ENCODE measurements at regions not wholly inside any gene's neighbourhood (a gene's known extent, or its start where the extent isn't known, plus 50 kb on each side); places are given as distances from the start of the nearest gene placed in this dataset.

DNA sequence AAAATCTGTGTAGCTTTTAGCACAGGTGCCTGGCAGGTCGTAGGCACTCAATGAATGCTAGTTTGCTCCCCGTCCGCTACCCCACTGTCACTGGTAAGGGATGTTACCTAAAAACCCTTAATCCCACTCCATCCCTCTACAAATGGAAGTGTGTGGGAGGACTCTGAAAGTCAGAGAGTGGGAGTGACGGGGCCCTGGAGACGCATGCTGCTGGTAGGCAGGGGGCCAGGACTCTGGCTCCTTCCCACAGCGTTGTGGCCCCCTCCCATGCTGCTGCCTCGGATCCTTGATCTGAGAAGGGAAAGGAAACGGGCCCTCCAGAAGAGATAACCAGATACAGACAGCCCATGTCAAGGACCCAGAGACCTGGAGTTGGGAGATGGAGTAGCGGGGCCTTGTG is 249.3 kb downstream of the HAUS1 start:
- H3K27ac ChIP-seq (ENCODE audit: extremely low read depth, low read depth, low read length), result no peak overlapping the region
- H3K9me3 ChIP-seq (replicated peaks; ENCODE audit: control insufficient read depth, insufficient read depth, low read depth, low read length), result no peaks in the 10 kb centered on the region
- intact Hi-C loops (cut with micrococcal nuclease) (no loop called here), in situ Hi-C loops (cut with MboI) (no loop called here)
- no peak for DNase-seq (ENCODE audit: extremely low read depth in 1 of 4, low spot score in 3 of 4)
- H3K4me1 ChIP-seq (replicated peaks in 1 of 2; ENCODE audit: control insufficient read depth in 2 of 2, insufficient read depth in 2 of 2, low read length in 2 of 2), result no peaks in the 10 kb centered on the region
- TF ChIP-seq, protein P1, sequence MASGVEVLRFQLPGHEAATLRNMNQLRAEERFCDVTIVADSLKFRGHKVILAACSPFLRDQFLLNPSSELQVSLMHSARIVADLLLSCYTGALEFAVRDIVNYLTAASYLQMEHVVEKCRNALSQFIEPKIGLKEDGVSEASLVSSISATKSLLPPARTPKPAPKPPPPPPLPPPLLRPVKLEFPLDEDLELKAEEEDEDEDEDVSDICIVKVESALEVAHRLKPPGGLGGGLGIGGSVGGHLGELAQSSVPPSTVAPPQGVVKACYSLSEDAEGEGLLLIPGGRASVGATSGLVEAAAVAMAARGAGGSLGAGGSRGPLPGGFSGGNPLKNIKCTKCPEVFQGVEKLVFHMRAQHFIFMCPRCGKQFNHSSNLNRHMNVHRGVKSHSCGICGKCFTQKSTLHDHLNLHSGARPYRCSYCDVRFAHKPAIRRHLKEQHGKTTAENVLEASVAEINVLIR (CRISPR knock-in tag; IDR thresholded peaks at IDR 0.05), result no peak
- no peak for TF ChIP-seq CBX5 (IDR thresholded peaks at IDR 0.05; ENCODE audit: borderline replicate concordance, low read depth)
- no peak for TF ChIP-seq POLR3G (IDR thresholded peaks at IDR 0.05; ENCODE audit: extremely low read depth, insufficient read length, insufficient replicate concordance)
- no peak for TF ChIP-seq HDAC6 (IDR thresholded peaks at IDR 0.05; ENCODE audit: low read depth, low read length)
- TF ChIP-seq CHD1 (IDR thresholded peaks at IDR 0.05; ENCODE audit: low read length), result no peak
- no peak for TF ChIP-seq HDGF (IDR thresholded peaks at IDR 0.05)
- no peak for TF ChIP-seq CREM (IDR thresholded peaks at IDR 0.05; ENCODE audit: low read depth)
- no peak for TF ChIP-seq SPI1 (IDR thresholded peaks at IDR 0.05; ENCODE audit: borderline replicate concordance, low read depth, low read length)
- CTCF ChIA-PET (ENCODE audit: low intra/inter-chr PET ratio), result no interaction called here
- H3K9me1 ChIP-seq (ENCODE audit: control insufficient read depth, insufficient read depth, low read length), result no peaks in the 10 kb centered on the region
- H2AFZ ChIP-seq (ENCODE audit: low read depth, low read length), result no peak overlapping the region
- H3K4me3 ChIP-seq, result no peak overlapping the region
- H3K36me3 ChIP-seq (ENCODE audit: control insufficient read depth, insufficient read depth, low read length), result no peaks in the 10 kb centered on the region
- no peak for ATAC-seq
- no peaks in the 10 kb centered on the region for H4K20me1 ChIP-seq (replicated peaks; ENCODE audit: control insufficient read depth, insufficient read depth, low read length)
- no peak overlapping the region for H3K9ac ChIP-seq (ENCODE audit: insufficient read depth in 1 of 2, low read depth in 2 of 2, low read length in 2 of 2)
- no peak overlapping the region for H3K4me2 ChIP-seq (ENCODE audit: insufficient read depth, low read length)
- peaks cover 0 to 34% of the 10 kb centered on the region in 2 experiments; a peak in 3 of 5 replicates for H3K27me3 ChIP-seq (ENCODE audit: control insufficient read depth in 2 of 2, insufficient read depth in 2 of 2, low read length in 2 of 2)
- H3K79me2 ChIP-seq (ENCODE audit: control insufficient read depth, insufficient read depth, low read length), result no peaks in the 10 kb centered on the region
- FAIRE-seq, result no peak
- WGBS (ENCODE audit: insufficient coverage, low coverage, missing lambda C conversion rate), result 6% methylated on average over 7 of the region's 9 CpGs
- POLR2A ChIA-PET, result no interaction called here
- no TSS peak for BruUV-seq (replicated peaks)
